ENCODE measurements at regions not wholly inside any gene's neighbourhood (a gene's known extent, or its start where the extent isn't known, plus 50 kb on each side); places are given as distances from the start of the nearest gene placed in this dataset.

DNA sequence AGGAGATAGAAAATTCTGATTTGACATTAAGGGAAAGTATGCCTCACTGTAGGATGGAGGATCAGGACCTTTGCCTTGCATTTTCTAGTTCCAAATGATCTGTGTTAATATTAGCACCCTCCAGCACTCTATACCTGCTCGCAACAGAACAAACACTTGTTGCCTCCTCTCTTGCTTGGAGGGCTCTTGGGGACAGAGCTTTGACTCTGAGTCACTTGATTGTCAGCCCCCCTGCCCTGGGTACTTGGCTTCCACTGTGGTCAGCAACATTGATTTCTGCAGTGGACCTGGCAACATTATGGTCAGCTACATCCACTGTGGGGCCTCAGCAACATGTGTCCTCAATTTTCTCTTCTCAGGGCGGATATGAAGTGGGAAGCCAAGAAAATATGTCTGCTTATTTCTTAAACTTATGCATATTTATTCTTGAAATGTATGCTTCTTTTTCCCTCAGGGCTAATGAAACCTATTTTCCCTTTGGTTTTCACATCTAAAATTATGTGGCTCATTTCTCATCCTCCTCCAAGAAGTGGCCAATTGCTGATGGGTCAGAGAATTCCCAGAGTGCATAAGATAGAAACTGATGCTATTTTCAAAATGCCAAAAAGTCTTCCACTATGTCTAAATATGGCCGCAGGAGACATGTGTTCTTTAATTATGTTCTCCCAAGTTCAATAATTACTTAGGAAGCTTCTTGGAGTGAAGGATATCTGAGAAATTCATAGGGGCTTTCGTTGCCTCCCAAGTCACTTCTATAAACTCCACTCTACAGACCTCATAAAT lies 94.6 kb upstream of the SMIM36 start:
- Histone ChIP-seq H3K9me3 (ENCODE audit: control insufficient read depth in 4 of 4, low read length in 3 of 4) (no peaks in the 10 kb centered on the region), H3K4me1 (ENCODE audit: control insufficient read depth in 4 of 4, insufficient read depth in 4 of 4, low read length in 3 of 4) (peaks cover 0 to 2% (median 0%) of the 10 kb centered on the region in 4 donors), H3K9ac (ENCODE audit: low read depth in 1 of 2, low read length in 2 of 2) (no peak overlapping the region), H3K36me3 (ENCODE audit: control insufficient read depth in 4 of 4, insufficient read depth in 3 of 4, low read depth in 1 of 4, low read length in 3 of 4) (no peaks in the 10 kb centered on the region), H3K4me3 (ENCODE audit: low read depth in 1 of 3, low read length in 3 of 3) (no peak overlapping the region), H3K27me3 (ENCODE audit: control insufficient read depth in 4 of 4, insufficient read depth in 4 of 4, low read length in 3 of 4) (no peaks in the 10 kb centered on the region), H3K27ac (ENCODE audit: low read depth in 1 of 2, low read length in 2 of 2) (no peak overlapping the region)
- WGBS, result 90% methylated on average over 4 of the region's 4 CpGs
- no peak for DNase-seq (ENCODE audit: low spot score)
- no peak for TF ChIP-seq RXRA (IDR thresholded peaks at IDR 0.05)

- TF ChIP-seq SP1 (IDR thresholded peaks at IDR 0.05), result no peak
- no peak for TF ChIP-seq GABPA (IDR thresholded peaks at IDR 0.05 in 1 of 2, conservative IDR thresholded peaks at IDR 0.05 in 1 of 2)
- TF ChIP-seq YY1 (IDR thresholded peaks at IDR 0.05), result peak; percentile 67
- TF ChIP-seq RXRA (IDR thresholded peaks at IDR 0.05), result no peak
- peak; percentile 98 to 99 for TF ChIP-seq RAD21 (IDR thresholded peaks at IDR 0.05)
- TF ChIP-seq, protein P1, sequence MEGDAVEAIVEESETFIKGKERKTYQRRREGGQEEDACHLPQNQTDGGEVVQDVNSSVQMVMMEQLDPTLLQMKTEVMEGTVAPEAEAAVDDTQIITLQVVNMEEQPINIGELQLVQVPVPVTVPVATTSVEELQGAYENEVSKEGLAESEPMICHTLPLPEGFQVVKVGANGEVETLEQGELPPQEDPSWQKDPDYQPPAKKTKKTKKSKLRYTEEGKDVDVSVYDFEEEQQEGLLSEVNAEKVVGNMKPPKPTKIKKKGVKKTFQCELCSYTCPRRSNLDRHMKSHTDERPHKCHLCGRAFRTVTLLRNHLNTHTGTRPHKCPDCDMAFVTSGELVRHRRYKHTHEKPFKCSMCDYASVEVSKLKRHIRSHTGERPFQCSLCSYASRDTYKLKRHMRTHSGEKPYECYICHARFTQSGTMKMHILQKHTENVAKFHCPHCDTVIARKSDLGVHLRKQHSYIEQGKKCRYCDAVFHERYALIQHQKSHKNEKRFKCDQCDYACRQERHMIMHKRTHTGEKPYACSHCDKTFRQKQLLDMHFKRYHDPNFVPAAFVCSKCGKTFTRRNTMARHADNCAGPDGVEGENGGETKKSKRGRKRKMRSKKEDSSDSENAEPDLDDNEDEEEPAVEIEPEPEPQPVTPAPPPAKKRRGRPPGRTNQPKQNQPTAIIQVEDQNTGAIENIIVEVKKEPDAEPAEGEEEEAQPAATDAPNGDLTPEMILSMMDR (IDR thresholded peaks at IDR 0.05; ENCODE audit: low read depth, low read length, missing input control), result peak; percentile 93
- TF ChIP-seq HNF4A (conservative IDR thresholded peaks at IDR 0.05), result no peak
- TF ChIP-seq, protein P2, sequence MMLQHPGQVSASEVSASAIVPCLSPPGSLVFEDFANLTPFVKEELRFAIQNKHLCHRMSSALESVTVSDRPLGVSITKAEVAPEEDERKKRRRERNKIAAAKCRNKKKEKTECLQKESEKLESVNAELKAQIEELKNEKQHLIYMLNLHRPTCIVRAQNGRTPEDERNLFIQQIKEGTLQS (IDR thresholded peaks at IDR 0.05), result no peak
- Histone ChIP-seq H3K36me3 (ENCODE audit: control insufficient read depth in 4 of 4, insufficient read depth in 3 of 4, low read depth in 1 of 4, low read length in 3 of 4) (no peaks in the 10 kb centered on the region), H3K9ac (ENCODE audit: low read depth in 1 of 2, low read length in 2 of 2) (no peak overlapping the region), H3K4me1 (ENCODE audit: control insufficient read depth in 4 of 4, insufficient read depth in 4 of 4, low read length in 3 of 4) (no peaks in the 10 kb centered on the region), H3K9me3 (ENCODE audit: control insufficient read depth in 4 of 4, low read length in 3 of 4) (no peaks in the 10 kb centered on the region), H3K4me3 (ENCODE audit: low read depth in 1 of 3, low read length in 3 of 3) (no peak overlapping the region), H3K27me3 (ENCODE audit: control insufficient read depth in 4 of 4, insufficient read depth in 4 of 4, low read length in 3 of 4) (no peaks in the 10 kb centered on the region), H3K27ac (ENCODE audit: low read depth in 1 of 2, low read length in 2 of 2) (no peak overlapping the region)
- DNase-seq (ENCODE audit: low spot score), result no peak
These were observed 90.7 kb upstream of the SMIM36 start for GRCh38 chr17:55601874-55602364.

GRCh38 chr17:55598495-55598894 lies 87.2 kb upstream of the SMIM36 start:
- 92% methylated on average over 1 of the region's 1 CpG for WGBS
- Histone ChIP-seq H3K27me3 (ENCODE audit: control insufficient read depth in 4 of 4, insufficient read depth in 4 of 4, low read length in 3 of 4) (no peaks in the 10 kb centered on the region), H3K9ac (ENCODE audit: low read depth in 1 of 2, low read length in 2 of 2) (no peak overlapping the region), H3K4me1 (ENCODE audit: control insufficient read depth in 4 of 4, insufficient read depth in 4 of 4, low read length in 3 of 4) (no peaks in the 10 kb centered on the region), H3K4me3 (ENCODE audit: low read depth in 1 of 3, low read length in 3 of 3) (no peak overlapping the region), H3K27ac (ENCODE audit: low read depth in 1 of 2, low read length in 2 of 2) (no peak overlapping the region), H3K9me3 (ENCODE audit: control insufficient read depth in 4 of 4, low read length in 3 of 4) (no peaks in the 10 kb centered on the region), H3K36me3 (ENCODE audit: control insufficient read depth in 4 of 4, insufficient read depth in 3 of 4, low read depth in 1 of 4, low read length in 3 of 4) (no peaks in the 10 kb centered on the region)
- TF ChIP-seq FOXA1 (IDR thresholded peaks at IDR 0.05), result no peak
- no peak for TF ChIP-seq TAF1 (conservative IDR thresholded peaks at IDR 0.05)
- no peak for DNase-seq (ENCODE audit: low spot score)

All from liver (tissue), 8 donors.